T-helper 17 cell (primary cell): ENCODE measurements at regions not wholly inside any gene's neighbourhood (a gene's known extent, or its start where the extent isn't known, plus 50 kb on each side); places are given as distances from the start of the nearest gene placed in this dataset.

Experiments
- ATAC-seq: fragments of 150-1000 bp; cut with Tn5 transposase; 2 replicates; pipeline ENCODE4 v1.10.0; 2021; ENCODE audit warnings: mild to moderate bottlenecking, moderate library complexity
- DNase-seq, 3 donors: peaks; one replicate each; pipeline versions ENCODE4 v3.0.0 to v3.0.0-alpha.2; 2020 to 2021
- H3K9me3 ChIP-seq: one replicate; pipeline ENCODE4 v1.7.0; 2013; ENCODE audit warnings: low read length, mild to moderate bottlenecking; ENCODE audit not compliant: control insufficient read depth, poor library complexity, severe bottlenecking
- H3K27ac Mint-ChIP-seq: one replicate; pipeline ENCODE4 v1.8.0; 2022; ENCODE audit warnings: mild to moderate bottlenecking, moderate library complexity, mixed read lengths
- H3K27me3 Mint-ChIP-seq: one replicate; pipeline ENCODE4 v1.8.0; 2022; ENCODE audit warnings: mixed read lengths
- H3K36me3 Mint-ChIP-seq: one replicate; pipeline ENCODE4 v1.8.0; 2022; ENCODE audit warnings: low read depth, mixed read lengths
- H3K4me1 Mint-ChIP-seq: one replicate; pipeline ENCODE4 v1.8.0; 2022; ENCODE audit warnings: mild to moderate bottlenecking, mixed read lengths
- H3K4me3 Mint-ChIP-seq: one replicate; pipeline ENCODE4 v1.8.0; 2022; ENCODE audit warnings: mild to moderate bottlenecking, moderate library complexity, mixed read lengths

DNA sequence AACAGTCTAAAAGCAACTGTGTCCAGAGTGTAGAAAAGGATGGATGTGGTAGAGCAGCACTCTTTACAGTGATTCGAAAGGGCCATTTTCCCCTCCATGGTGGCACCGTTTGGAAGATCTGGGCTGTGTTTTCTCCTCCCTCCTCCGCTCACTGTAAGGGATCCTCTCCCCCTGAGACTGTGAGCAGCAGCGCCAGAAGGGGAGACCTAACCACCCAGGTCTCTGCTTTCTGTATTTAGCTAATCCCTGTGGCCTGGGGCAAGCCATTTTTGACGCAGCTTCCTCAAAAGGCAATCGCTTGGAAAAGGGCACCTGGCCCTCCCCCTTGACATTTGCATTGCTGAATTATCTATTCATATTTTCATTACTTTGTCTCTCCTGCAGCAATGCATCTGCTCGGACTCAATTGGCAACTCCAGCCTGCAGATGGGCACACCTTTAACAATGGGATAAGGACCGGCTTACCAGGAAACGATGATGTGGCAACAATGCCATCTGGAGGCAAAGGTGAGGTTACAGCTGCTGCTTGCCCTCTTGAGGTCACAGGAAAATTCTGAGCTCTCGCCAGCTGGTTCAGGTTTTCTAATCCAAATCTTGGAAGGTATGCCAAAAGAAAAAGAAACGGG, 244.3 kb upstream of the WWC1 start:
- Mint-ChIP-seq H3K4me1 (no peaks in the 10 kb centered on the region), H3K27ac (no peak overlapping the region), H3K36me3 (no peaks in the 10 kb centered on the region), H3K27me3 (peaks cover 34% of the 10 kb centered on the region), H3K4me3 (no peak overlapping the region)
- DNase-seq = no peak
- no peak for ATAC-seq
- no peaks in the 10 kb centered on the region for H3K9me3 ChIP-seq

DNA sequence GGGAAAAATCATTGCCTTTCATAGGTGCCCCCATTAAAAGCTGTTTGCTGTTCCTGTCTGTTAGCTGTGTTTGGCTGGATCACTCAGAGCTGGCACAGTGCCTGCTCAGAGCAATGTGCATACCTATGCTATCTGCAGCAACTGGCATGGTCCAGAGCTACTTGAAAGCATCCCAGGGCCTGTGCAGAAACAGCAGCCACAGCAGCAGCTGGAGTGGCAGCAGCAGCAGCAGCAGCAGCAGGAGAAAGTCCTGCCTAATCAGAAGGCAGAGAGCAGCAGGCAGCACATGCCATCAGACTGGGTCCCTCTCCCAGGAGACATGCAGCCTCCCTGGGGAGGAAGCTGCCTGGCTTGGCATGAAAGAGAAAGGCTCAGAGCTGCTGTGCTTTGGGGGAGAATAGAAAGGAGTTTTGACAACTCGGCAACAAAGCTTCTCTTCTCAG, 243.8 kb upstream of the WWC1 start:
- no peak overlapping the region for H3K27ac Mint-ChIP-seq
- H3K4me1 Mint-ChIP-seq = no peaks in the 10 kb centered on the region
- ATAC-seq (no peak), DNase-seq (no peak)
- H3K9me3 ChIP-seq = no peaks in the 10 kb centered on the region
- no peaks in the 10 kb centered on the region for H3K36me3 Mint-ChIP-seq
- no peak overlapping the region for H3K4me3 Mint-ChIP-seq
- H3K27me3 Mint-ChIP-seq = peaks cover 28% of the 10 kb centered on the region

DNA sequence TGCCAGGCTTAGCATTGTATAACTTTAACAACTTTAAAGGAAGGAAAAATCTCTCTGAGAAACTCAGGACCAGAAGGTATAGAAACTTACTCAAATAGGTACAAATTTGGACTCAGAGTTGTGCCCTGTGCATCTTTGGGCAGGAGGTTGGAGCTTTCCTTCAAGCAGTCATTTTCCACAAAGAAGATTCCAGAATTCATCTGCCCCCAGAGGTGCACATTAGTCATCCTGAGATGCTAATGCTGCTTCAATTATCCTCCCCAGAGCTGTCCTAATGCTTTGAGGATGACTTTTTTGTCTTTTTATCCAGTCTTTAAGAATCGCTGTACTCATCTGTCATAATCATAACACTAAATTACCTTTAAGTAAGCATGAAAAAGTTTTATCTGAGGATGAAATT, 243.0 kb upstream of the WWC1 start:
- H3K36me3 Mint-ChIP-seq = no peaks in the 10 kb centered on the region
- ATAC-seq (no peak), DNase-seq (no peak)
- no peak overlapping the region for H3K4me3 Mint-ChIP-seq
- no peaks in the 10 kb centered on the region for H3K4me1 Mint-ChIP-seq
- H3K9me3 ChIP-seq = no peaks in the 10 kb centered on the region
- peaks cover 27% of the 10 kb centered on the region for H3K27me3 Mint-ChIP-seq
- H3K27ac Mint-ChIP-seq = no peak overlapping the region

DNA sequence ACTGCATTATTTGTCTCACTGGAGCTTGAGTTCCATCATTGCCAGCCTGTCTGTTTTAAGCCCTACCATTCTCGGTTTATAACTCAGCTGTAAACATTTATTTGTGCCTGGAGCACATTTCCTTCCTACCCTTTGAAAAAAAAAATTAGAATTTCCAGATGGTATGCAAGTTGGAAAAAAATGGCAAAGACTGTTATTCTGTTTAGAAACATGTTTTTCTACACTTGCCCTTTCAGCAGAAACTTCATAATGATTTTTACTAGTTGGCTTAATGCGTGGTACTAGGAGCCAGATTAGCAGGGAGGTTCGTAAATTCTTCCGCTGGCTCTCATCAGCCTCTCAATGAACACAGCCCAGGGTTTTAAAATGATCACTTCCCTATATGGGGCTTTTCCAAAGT, 238.8 kb upstream of the WWC1 start:
- H3K4me3 Mint-ChIP-seq = no peak overlapping the region
- ATAC-seq = no peak

DNA sequence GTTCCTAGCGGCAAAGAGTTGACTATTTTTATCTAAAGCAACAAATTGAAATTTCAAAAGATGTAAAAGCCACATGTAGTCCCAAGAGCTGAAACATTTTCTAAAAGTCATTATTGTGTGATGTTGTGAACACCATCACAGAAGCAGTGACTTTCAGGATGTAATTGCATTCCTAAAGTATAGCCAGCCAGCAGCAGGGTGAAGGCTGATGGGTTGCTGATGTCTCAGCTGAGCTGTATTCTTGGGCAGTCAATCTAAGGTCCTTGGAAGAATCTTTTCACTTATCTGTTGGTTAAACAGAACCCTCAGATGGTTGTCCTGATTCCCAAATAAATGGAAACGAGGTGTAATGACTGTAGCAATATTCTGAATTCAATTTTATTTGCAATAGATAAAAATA, 237.4 kb upstream of the WWC1 start:
- no peak overlapping the region for H3K4me3 Mint-ChIP-seq
- peaks cover 19% of the 10 kb centered on the region for H3K27me3 Mint-ChIP-seq
- no peaks in the 10 kb centered on the region for H3K9me3 ChIP-seq
- no peaks in the 10 kb centered on the region for H3K4me1 Mint-ChIP-seq
- H3K36me3 Mint-ChIP-seq = no peaks in the 10 kb centered on the region
- ATAC-seq = no peak
- H3K27ac Mint-ChIP-seq = no peak overlapping the region
- no peak for DNase-seq

More for the DNA sequence above, 238.8 kb upstream of the WWC1 start:
- Mint-ChIP-seq H3K27me3 (peaks cover 22% of the 10 kb centered on the region), H3K27ac (no peak overlapping the region), H3K36me3 (no peaks in the 10 kb centered on the region), H3K4me1 (no peaks in the 10 kb centered on the region)
- no peak for DNase-seq
- H3K9me3 ChIP-seq = no peaks in the 10 kb centered on the region

DNA sequence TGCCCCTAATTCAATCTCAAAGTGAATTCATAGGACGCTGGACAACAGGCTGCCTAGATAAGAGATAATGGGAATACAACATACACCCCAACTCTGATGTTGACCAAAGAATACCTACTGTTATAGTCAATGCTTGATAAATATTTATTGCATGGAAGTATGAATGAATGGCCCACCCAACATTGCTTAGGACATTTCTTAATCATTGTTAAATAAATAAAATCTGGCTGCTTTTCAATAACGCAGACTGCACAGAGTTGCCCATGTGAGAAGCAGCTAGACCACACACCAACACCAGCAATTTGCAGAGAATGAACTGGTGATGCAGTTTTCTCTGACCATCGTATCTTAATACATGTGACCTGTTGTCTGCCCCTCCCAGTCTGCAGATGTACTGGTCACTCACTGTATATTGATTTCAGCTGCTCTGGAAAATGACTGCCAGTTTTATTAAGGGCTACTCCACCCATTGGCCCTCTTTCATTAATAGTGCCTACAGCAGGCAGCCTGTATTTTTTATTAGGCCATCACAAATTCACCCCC, 236.2 kb upstream of the WWC1 start:
- Mint-ChIP-seq H3K4me3 (no peak overlapping the region), H3K4me1 (no peaks in the 10 kb centered on the region), H3K27ac (no peak overlapping the region), H3K36me3 (no peaks in the 10 kb centered on the region), H3K27me3 (peaks cover 8% of the 10 kb centered on the region)
- no peak for ATAC-seq
- DNase-seq = no peak
- H3K9me3 ChIP-seq = no peaks in the 10 kb centered on the region

DNA sequence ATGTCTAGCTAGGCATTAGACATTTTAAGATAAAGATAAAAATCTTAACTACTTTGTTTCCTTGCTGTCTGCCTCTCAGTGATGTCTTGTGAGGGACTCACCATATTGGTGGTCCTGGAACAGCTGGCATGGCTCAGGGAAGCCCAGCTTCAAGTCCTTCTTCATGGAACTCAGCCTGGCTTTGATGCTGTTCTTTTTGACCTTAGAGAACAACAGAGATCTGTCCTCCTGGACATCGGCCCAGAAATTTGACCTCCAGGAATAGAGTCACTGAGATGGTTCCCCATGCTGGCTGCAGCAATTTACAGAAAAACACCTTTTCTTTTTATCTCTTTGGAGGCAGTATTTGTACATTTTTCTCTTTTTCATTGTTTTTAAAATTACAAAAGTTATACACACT, 235.5 kb upstream of the WWC1 start:
- Mint-ChIP-seq H3K36me3 (no peaks in the 10 kb centered on the region), H3K27me3 (peaks cover under 1% of the 10 kb centered on the region), H3K4me1 (no peaks in the 10 kb centered on the region), H3K27ac (no peak overlapping the region), H3K4me3 (no peak overlapping the region)
- DNase-seq = no peak
- no peaks in the 10 kb centered on the region for H3K9me3 ChIP-seq
- ATAC-seq = no peak

DNA sequence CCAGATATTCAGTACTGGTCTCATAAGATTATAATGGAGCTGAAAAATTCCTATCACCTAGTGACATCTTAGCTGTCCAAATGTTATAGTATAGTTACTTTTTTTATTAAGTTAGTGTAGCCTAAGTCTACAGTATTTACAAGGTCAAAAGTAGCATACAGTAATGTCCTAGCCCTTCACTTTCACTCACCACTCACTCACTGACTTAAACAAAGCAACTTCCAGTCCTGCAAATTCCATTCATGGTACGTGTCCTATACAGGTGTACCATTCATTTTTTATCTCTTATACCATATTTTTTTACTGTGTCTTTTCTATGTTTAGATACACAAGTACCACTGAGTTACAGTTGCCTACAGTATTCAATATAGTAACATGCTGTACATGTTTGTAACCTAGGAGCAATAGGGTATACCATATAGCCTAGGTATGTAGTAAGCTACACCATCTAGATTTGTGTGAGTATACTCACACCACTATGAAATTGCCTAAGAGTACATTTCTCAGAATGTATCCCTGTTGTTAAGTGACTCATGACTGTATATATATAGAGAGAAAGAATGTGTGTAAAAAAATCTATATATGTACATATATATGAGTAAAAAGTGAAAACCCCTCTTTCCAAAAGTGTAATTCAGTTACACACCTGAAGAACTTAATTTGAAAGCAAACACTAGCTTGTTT, 234.8 kb upstream of the WWC1 start:
- H3K9me3 ChIP-seq = no peaks in the 10 kb centered on the region
- ATAC-seq (no peak), DNase-seq (no peak)
- H3K27ac Mint-ChIP-seq = no peak overlapping the region
- H3K4me1 Mint-ChIP-seq = no peaks in the 10 kb centered on the region
- no peak overlapping the region for H3K4me3 Mint-ChIP-seq
- H3K27me3 Mint-ChIP-seq = peaks cover 3% of the 10 kb centered on the region
- no peaks in the 10 kb centered on the region for H3K36me3 Mint-ChIP-seq

DNA sequence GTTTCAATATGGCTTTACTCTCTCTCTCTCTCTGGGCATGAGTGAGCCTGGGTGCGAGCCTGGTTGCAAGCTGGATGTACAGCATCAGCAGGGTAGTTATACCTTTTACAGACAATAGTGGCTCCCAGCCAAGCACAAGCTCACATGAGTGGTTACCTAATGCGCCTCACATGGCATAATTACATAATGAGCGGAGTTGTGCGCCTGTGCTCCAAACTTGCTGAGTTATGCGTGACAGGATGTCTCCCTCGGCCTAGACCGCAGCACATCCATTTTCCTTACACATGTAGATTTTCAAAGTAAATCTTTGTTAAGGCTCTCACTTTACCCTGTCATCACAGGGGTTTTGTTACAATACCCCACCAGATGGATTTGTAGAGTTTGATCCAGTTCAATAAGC, 233.5 kb upstream of the WWC1 start:
- peaks cover 14% of the 10 kb centered on the region for H3K27me3 Mint-ChIP-seq
- no peak overlapping the region for H3K4me3 Mint-ChIP-seq
- no peaks in the 10 kb centered on the region for H3K4me1 Mint-ChIP-seq

DNA sequence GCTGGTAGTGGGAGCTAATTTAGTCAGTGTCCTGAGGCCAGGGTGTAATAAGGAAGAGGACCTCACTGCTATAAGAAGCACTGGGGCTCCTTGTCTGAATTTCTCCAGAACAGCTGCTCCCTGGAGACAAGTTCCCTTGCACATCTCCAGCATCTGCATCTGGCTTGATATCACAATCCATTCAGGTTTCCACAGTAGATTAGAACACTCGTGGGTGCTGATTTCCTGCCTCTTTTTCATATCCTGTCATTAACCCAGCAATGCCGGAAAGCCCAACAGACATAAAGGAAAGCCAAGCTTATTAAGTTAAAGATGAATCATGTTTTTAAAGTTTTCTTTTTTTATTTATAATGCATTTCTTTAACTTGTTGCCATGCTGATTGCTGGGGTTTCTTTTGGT, 232.3 kb upstream of the WWC1 start:
- H3K27me3 Mint-ChIP-seq = peaks cover 14% of the 10 kb centered on the region
- no peak overlapping the region for H3K27ac Mint-ChIP-seq
- no peaks in the 10 kb centered on the region for H3K9me3 ChIP-seq
- DNase-seq (no peak), ATAC-seq (no peak)
- no peaks in the 10 kb centered on the region for H3K36me3 Mint-ChIP-seq
- H3K4me3 Mint-ChIP-seq = no peak overlapping the region
- no peaks in the 10 kb centered on the region for H3K4me1 Mint-ChIP-seq

More for the DNA sequence above, 233.5 kb upstream of the WWC1 start:
- no peak for DNase-seq
- no peaks in the 10 kb centered on the region for H3K36me3 Mint-ChIP-seq
- ATAC-seq = no peak
- H3K27ac Mint-ChIP-seq = no peak overlapping the region
- H3K9me3 ChIP-seq = no peaks in the 10 kb centered on the region

DNA sequence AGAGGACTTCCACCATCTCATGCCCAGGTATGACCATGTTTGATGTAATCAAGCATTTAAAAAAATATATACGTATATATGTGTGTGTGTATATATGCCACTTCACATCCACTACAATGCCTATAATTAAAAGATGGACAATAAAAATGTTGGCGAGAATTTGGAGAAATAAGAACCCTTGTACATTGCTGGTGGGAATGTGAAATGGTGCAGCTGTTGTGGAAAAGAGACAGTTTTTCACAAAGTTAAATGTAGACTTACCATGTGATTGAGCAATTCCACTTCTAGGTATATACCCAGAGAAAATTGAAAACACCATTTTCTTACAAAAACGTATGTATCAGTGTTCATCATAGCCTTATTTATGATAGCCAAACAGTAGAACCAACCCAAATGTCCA, 229.2 kb upstream of the WWC1 start:
- ATAC-seq (no peak), DNase-seq (no peak)
- Mint-ChIP-seq H3K4me1 (no peaks in the 10 kb centered on the region), H3K27ac (no peak overlapping the region), H3K4me3 (no peak overlapping the region), H3K36me3 (no peaks in the 10 kb centered on the region), H3K27me3 (peaks cover 34% of the 10 kb centered on the region)
- H3K9me3 ChIP-seq = no peaks in the 10 kb centered on the region

DNA sequence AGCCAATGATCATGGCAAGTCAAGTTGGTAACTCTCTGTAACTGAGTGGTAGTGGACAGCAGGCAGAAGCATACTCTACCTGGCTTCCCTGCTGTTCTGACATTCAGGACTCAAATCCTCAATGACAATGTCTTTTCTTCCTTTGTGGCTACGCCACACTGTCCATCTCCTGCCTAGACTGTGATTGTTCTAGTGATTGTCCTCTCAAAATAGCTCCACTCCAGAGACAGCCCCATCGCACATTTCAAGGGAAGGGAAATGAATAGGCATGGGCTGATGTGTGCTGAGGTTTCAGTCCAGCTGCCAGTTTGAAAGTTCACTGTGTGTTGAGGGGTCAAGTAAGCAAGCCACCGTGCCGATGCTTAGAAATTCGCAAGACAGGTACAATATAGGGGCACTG, 227.0 kb upstream of the WWC1 start:
- Mint-ChIP-seq H3K36me3 (no peaks in the 10 kb centered on the region), H3K27me3 (peaks cover 44% of the 10 kb centered on the region), H3K4me1 (no peaks in the 10 kb centered on the region), H3K4me3 (no peak overlapping the region), H3K27ac (no peak overlapping the region)
- no peak for DNase-seq
- no peaks in the 10 kb centered on the region for H3K9me3 ChIP-seq
- no peak for ATAC-seq

DNA sequence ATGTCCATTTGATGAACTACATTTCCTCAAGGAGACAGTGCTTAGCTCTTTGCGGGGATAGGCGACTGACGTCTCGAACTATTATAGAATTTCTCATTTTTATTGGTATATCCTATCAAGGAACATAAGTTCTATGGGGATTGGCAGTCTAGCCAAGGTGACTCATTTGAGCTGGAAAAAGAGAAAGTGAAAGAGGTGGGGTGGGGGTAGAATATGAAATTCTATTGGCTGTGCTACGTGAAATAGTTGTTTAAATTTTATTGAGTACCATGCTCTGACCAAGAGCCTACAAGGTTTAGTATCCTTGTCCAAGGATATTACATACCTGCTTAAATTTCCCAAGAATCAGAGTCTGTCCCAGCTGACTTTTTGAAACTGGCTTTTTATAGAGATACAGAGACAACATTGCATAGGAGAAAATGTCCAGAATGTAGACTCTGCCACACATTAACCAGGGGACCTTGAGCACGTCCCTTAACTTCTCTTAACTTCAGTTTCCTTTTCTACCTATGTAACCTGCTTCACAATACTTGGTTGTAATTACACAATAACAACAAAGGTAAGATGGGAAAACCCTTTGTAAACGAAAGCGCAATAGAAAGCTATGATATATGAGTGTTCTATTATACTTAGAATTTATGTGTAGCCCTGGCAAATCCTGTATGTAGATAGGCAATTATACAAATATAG, 226.4 kb upstream of the WWC1 start:
- no peaks in the 10 kb centered on the region for H3K9me3 ChIP-seq
- Mint-ChIP-seq H3K4me3 (no peak overlapping the region), H3K36me3 (no peaks in the 10 kb centered on the region), H3K4me1 (no peaks in the 10 kb centered on the region), H3K27me3 (peaks cover 44% of the 10 kb centered on the region), H3K27ac (no peak overlapping the region)
- DNase-seq (no peak), ATAC-seq (no peak)
